ENCODE measurements at regions not wholly inside any gene's neighbourhood (a gene's known extent, or its start where the extent isn't known, plus 50 kb on each side); places are given as distances from the start of the nearest gene placed in this dataset.

GRCh38 chr6:23637296-23637695, 488.7 kb upstream of the NRSN1 start:
- intact Hi-C loops (cut with micrococcal nuclease) = no loop called here
- Histone ChIP-seq H3K27ac (ENCODE audit: low read depth, low read length) (no peak overlapping the region), H3K9ac (ENCODE audit: low read length) (no peak overlapping the region), H3K9me3 (ENCODE audit: control insufficient read depth in 1 of 2, insufficient read depth in 1 of 2, low read depth in 1 of 2, low read length in 2 of 2) (peaks cover 11 to 15% of the 10 kb centered on the region in 2 experiments; a peak in 2 of 4 replicates), H3K27me3 (ENCODE audit: insufficient read depth, low read length) (no peaks in the 10 kb centered on the region), H3K4me2 (ENCODE audit: low read length) (no peak overlapping the region), H2AFZ (ENCODE audit: low read depth, low read length, poor library complexity, severe bottlenecking) (no peak overlapping the region), H3K9me2 (ENCODE audit: insufficient read depth) (no peaks in the 10 kb centered on the region), H3K4me1 (ENCODE audit: control insufficient read depth in 1 of 2, insufficient read depth in 2 of 2, low read length in 2 of 2) (no peaks in the 10 kb centered on the region), H4K20me1 (ENCODE audit: insufficient read depth) (no peaks in the 10 kb centered on the region), H3K36me3 (ENCODE audit: control insufficient read depth in 1 of 2, insufficient read depth in 2 of 2, low read length in 2 of 2) (no peaks in the 10 kb centered on the region), H3K79me2 (ENCODE audit: insufficient read depth, low read length) (no peaks in the 10 kb centered on the region), H3K4me3 (replicated peaks in 1 of 2; ENCODE audit: low read depth in 1 of 2, low read length in 2 of 2) (no peak overlapping the region)
- BruUV-seq (replicated peaks) = no TSS peak
- TF ChIP-seq REST (IDR thresholded peaks at IDR 0.05; ENCODE audit: low read depth) (no peak), CTCF (IDR thresholded peaks at IDR 0.05 in 2 of 3, conservative IDR thresholded peaks at IDR 0.05 in 1 of 3; ENCODE audit: borderline replicate concordance in 1 of 3, insufficient read depth in 1 of 3, low read depth in 2 of 3, low read length in 2 of 3) (no peak), ELF1 (IDR thresholded peaks at IDR 0.05; ENCODE audit: borderline replicate concordance, low read depth) (no peak), EZH2phosphoT487 (IDR thresholded peaks at IDR 0.05; ENCODE audit: borderline replicate concordance) (no peak), MAX (IDR thresholded peaks at IDR 0.05) (no peak), SRF (IDR thresholded peaks at IDR 0.05; ENCODE audit: low read depth) (no peak), ZFX (IDR thresholded peaks at IDR 0.05) (no peak), CBX3 (IDR thresholded peaks at IDR 0.05; ENCODE audit: low read depth) (no peak)
- ATAC-seq = no peak
- RAD21 ChIA-PET (ENCODE audit: low non-redundant PET in 1 of 2, low total read pairs in 2 of 2, uncharacterized antibody in 2 of 2, unreplicated experiment in 2 of 2) = no interaction called here
- POLR2A ChIA-PET = no interaction called here
- no peak for DNase-seq (ENCODE audit: low read depth, low spot score)
- CTCF ChIA-PET = no interaction called here
